GM19438 (cell line): ENCODE measurements at regions not wholly inside any gene's neighbourhood (a gene's known extent, or its start where the extent isn't known, plus 50 kb on each side); places are given as distances from the start of the nearest gene placed in this dataset.
A peak's percentile ranks its signal among the peaks of the same experiment; 100 is the strongest.

Experiments
- ATAC-seq: cut with Tn5 transposase; IDR thresholded peaks from one replicate; pipeline ENCODE4 v1.9.1; 2021; ENCODE audit warnings: low read depth; ENCODE audit not compliant: unreplicated experiment

GRCh38 chr11:111444040-111444439 is 65.0 kb upstream of the POU2AF1 start:
- ATAC-seq = no peak

GRCh38 chr11:111443640-111444039 is 64.6 kb upstream of the POU2AF1 start:
- no peak for ATAC-seq

GRCh38 chr11:111443032-111443431 is 64.0 kb upstream of the POU2AF1 start:
- ATAC-seq = no peak

GRCh38 chr11:111441443-111441842 is 62.4 kb upstream of the POU2AF1 start:
- ATAC-seq = no peak

- ATAC-seq = no peak
Observed at GRCh38 chr11:111440416-111441205, 61.5 kb upstream of the POU2AF1 start.

- no peak for ATAC-seq
Observed at GRCh38 chr11:111439901-111440300, 60.8 kb upstream of the POU2AF1 start.

- ATAC-seq = no peak
Observed at GRCh38 chr11:111438846-111439520, 59.9 kb upstream of the POU2AF1 start.

- no peak for ATAC-seq
Observed at GRCh38 chr11:111438168-111438567, 59.1 kb upstream of the POU2AF1 start.

GRCh38 chr11:111435046-111435698 is 56.1 kb upstream of the POU2AF1 start:
- no peak for ATAC-seq

GRCh38 chr11:111429066-111429506 is 50.0 kb upstream of the POU2AF1 start:
- peak; percentile 79 for ATAC-seq
